Frontal cortex (tissue), 3 donors: ENCODE measurements at regions not wholly inside any gene's neighbourhood (a gene's known extent, or its start where the extent isn't known, plus 50 kb on each side); places are given as distances from the start of the nearest gene placed in this dataset.
"Not testable (repeated sequence)": the region's sequence is repeated elsewhere in the genome, so short reads cannot be mapped to it uniquely, and the experiment has no call there.

Source experiments
- DNase-seq, 2 donors: peaks; one replicate each; pipeline ENCODE4 v3.0.0; 2012; ENCODE audit warnings: low spot score in 2 of 2
- FAIRE-seq: peaks from 2 replicates; lab custom pipeline; 2012; peaks lifted over from hg19 to GRCh38; lab: Jason Lieb, UNC
- donor health status: control.
- donor health status: control.
- donor health status: control.

- DNase-seq = no peak
- FAIRE-seq = no peak
Observed at GRCh38 chr20:19021406-19022117, 190.9 kb upstream of the SLC24A3 start.

DNA sequence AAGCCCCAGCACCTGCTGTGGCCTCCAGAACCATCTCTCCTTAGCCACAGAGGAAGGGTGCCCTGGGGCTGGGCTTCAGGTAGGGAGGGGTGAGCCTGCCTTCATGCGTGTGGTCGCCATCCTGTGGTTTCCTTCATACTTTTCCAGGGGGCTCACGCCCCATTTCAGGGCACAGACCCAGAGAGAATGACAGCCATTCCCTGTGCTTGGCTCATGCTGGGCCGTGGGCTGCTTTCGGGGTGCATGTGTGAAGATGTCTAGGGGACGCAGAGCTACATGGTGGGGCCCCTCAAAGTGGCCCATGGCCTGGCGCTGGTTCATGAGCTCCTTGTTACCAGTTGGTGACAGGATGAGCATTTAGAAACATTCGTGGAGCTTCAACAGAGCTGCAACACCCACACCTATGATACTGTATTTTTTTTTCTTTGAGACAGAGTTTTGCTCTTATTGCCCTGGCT lies 190.3 kb upstream of the SLC24A3 start:
- no peak for DNase-seq
- no peak for FAIRE-seq

DNA sequence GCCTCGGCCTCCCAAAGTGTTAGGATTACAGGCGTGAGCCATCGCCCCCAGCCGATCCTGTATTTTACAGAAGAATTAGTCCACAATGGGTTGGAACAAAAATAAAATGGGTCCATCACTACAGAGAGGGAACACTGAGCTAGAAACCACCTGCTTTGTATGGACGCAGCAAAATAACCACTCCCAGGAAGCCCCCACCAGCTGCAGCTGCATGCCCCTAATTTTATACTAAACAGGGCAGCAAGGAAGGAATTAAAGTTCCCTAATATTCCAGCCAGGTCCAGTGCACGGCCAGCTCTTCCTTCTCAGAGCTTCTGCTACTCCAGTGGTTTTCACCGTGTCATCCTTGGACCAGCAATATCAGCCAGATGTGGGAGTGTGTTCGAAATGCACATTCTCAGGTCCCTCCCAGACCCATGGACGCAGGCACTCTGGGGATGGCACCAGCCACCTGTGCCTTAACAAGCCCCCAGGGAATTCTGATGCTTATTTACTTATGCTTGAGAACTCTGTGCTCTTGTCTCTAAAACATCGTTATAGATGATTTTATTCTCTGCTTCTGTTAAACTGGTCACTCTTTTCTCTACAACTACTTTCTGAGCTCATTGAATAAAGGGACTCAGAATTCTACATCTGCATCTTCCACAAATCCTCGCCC lies 189.5 kb upstream of the SLC24A3 start:
- DNase-seq (no peak), FAIRE-seq (no peak)

DNA sequence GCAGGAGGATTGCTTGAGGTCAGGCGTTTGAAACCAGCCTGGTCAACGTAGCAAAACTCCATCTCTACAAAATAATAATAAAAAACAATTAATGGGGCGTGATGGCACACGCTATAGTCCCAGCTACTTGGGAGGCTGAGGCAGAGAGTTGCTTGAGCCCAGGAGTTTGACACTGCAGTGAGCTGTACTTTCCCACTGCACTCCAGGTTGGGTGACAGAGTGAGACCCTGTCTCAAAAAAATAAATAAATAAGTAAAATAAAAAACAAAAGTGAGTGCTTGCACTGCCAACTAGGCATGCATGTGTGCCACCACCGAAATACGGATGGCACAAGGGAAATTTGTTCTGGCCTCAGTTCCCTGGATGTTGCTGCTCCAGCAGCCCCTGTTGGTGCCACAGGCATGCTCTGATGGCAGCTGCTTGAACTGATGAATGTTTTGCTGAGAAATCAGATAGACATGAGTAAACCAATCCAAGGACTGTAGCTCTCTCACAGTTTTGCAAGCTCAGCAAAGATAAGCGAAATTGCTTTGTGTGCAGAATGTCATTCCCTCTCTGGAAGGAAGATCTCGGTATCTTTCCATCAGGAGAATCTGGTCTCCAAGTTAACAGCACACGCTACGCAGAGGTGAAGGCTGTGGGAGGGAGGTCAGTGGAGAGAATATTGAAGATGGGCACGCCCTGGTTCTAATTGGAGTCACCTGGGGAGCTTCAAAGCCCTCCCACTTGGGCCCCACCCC lies 188.0 kb upstream of the SLC24A3 start:
- DNase-seq (no peak), FAIRE-seq (no peak)

GRCh38 chr20:19025430-19026120 lies 186.9 kb upstream of the SLC24A3 start:
- DNase-seq (no peak), FAIRE-seq (no peak)

DNA sequence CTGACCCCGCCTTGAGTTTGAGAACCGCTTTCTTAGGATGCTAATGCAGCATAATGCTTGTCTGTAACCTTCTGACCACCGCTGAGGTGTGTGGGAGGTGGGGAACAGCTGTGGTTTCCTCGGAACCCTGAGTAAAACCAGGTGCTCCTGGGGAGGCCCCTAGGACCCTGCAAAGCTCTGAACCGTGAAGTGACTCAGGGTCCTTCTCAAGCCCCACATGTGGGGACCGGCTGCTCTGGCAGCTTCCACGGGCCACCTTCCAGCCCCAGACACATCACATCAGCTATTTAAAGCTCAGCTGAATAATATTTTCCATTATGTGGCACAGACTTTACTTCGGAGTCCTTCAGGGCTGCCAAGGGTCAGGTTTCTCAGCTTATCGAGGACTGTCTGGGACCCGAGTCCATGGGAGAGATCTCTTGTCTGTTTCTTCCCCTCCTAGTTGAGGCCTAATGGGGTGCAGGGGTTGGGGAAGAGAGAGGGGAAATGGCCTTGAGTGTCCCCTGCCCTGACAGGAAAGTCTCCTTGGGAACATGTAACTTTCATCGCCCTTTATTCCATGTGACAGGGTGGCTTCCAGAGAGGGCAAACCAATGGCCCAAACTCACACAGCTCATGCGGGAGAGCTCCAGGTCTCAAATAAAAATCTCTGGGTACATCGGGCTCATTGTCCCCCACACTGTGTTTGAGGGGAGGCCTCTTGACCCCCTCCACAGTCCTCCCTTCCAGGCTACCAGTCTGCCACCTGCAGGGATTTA lies 186.1 kb upstream of the SLC24A3 start:
- DNase-seq (no peak), FAIRE-seq (no peak)

DNA sequence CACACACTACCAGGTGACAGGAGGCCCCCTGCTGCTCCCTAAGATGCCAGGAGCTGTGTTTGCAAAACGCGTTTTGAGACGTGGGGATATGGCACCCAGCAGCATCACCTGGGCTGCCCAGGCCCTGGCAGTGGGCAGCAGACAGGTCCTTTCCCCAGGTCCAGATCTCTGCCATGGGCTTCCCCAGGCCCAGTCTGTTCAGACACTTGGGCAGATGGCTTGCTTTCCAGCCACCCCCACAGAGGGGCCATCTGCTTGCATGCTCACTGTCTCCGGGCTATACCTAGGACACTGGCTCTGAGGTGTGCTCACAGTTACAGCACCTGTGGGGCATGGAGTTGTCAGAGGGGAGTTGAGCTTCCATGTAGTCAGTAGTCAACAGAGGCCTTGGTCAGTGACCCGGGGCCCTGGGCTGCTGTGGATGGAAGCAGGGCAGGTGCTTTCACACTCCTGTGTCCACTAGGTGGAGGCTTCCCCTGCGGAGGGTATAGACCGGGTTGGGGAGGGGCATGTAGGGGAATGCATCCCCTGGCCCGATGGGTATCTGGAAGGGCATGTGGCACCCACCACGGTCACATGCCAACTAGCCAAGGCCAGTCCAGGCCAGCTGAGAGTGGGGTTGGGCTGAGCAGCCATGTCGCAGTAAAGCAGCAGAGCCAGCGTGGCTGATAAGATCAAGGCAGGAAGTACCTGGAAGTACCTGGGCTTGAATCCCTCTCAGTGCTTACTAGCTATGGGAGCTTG lies 185.4 kb upstream of the SLC24A3 start:
- FAIRE-seq (no peak), DNase-seq (no peak)

- DNase-seq (no peak), FAIRE-seq (no peak)
Observed at GRCh38 chr20:19027971-19028370, 184.5 kb upstream of the SLC24A3 start.

GRCh38 chr20:19041787-19042186 lies 170.7 kb upstream of the SLC24A3 start:
- DNase-seq (no peak), FAIRE-seq (no peak)

GRCh38 chr20:19045371-19045770 lies 167.1 kb upstream of the SLC24A3 start:
- no peak for DNase-seq
- no peak for FAIRE-seq

DNA sequence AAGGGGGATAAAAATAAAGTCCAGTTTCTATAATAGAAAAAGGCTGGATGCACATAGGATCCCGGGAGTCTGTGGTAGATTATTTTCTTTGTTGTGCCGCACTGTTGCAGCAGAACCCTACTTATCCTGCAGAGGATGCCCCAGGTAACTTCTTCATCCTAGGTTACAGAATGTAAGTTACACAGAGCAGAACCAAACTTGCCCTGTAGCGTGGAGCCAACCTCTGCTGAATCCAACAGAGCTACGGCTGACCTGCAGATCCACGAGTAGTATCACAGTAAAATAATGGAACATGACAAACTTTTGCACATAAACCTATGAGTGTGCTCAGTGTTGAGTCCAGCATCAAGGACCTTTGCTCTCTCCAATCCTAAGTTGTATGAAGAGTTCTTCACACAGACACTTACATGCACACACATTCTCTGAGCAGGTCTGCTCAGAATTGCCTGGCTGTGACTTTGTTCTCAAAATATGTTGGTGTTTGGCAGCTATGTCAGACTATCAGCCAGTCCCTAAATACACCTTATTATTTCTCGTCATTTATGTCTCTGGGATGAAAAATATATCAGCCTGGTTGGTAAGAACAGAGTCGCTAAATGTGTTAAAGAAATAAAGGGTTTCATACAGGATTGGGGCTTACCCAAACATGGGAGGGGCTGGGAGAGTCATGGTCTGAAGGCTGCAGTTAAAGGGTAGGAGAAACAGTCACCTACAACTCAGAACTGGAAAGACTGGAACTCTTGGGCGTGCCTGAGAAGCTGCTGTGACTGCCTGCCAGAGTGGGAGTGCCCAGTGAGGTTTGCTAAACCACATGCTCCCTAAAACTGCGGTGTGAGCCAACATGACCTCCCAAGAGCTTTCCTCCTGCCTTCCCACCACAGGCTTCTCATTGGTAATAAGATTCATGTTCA lies 165.1 kb upstream of the SLC24A3 start:
- no peak for FAIRE-seq
- DNase-seq = no peak

DNA sequence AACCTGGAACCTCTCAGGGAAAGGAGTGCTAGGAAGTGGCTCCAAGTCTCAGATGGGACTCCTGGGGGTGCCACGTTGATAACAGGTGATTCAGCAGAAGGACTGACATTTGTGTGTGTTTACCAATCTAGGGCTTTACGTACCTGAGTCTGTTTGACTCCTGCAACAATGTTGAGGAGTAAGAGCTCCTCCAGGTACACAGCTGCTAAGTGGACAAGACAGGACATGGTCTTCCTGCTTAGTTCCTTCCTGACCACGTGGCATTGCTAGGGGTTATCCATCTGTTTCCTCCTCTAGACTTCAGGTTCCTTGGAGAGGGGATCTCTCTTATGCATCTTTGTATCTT lies 164.5 kb upstream of the SLC24A3 start:
- no peak for DNase-seq
- no peak for FAIRE-seq

DNA sequence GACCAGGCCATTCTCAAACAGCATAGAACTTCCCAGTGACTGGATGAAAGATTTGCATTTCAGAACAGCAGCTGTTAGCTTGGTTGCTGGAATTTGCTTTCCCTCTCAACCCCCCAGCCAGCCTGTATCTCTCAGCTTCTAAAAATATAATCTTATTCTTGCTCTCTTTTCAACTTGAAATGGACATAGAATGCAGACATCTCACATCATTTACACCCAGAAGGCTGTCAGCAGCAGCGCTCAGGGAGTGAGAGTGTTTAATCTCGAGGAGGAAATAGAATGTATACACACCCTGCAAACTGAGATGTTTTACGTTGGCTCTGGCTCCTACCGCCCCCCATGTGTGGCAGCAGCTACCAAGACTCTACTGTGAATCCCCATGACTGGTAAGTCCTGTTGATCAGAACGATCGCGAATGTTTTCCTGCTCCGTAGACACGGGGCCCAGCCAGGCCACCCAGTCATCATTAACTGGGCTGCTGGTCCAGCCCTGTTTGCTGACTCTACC lies 163.4 kb upstream of the SLC24A3 start:
- DNase-seq = no peak
- no peak for FAIRE-seq

- FAIRE-seq (no peak), DNase-seq (no peak)
Observed at GRCh38 chr20:19049514-19049913, 162.9 kb upstream of the SLC24A3 start.

GRCh38 chr20:19056909-19057308 lies 155.5 kb upstream of the SLC24A3 start:
- DNase-seq = no peak
- no peak for FAIRE-seq

- not testable (repeated sequence) for FAIRE-seq, DNase-seq
Observed at GRCh38 chr20:19064788-19065187, 147.7 kb upstream of the SLC24A3 start.

- FAIRE-seq = no peak
- no peak for DNase-seq
Observed at GRCh38 chr20:19067986-19068385, 144.5 kb upstream of the SLC24A3 start.

DNA sequence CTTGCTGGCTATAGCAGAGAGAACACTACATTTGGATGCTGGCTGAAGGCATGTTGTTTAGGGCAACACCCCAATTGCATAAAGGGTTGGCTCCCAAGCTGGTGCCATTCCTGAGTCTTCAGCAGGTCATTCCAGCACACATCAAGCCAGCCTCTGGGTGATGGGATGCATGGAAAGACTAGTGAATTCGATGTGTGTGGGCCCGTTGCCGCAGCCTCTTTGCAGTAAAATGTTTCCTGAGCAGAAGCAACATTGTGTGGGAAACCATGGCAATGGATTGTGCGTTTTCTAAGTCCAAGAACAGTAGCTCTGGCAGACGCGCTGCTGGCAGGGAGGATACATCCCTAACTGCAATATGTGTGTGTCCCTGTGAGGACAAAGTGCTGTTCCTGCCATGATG lies 142.4 kb upstream of the SLC24A3 start:
- DNase-seq (no peak), FAIRE-seq (no peak)
